GM18511 (cell line): ENCODE measurements at regions not wholly inside any gene's neighbourhood (a gene's known extent, or its start where the extent isn't known, plus 50 kb on each side); places are given as distances from the start of the nearest gene placed in this dataset.
"Not testable (repeated sequence)": the region's sequence is repeated elsewhere in the genome, so short reads cannot be mapped to it uniquely, and the experiment has no call there.

Experiments used
- ATAC-seq: cut with Tn5 transposase; IDR thresholded peaks from one replicate; pipeline ENCODE4 v1.9.1; 2021; ENCODE audit warnings: mild to moderate bottlenecking, moderate library complexity; ENCODE audit not compliant: unreplicated experiment

DNA sequence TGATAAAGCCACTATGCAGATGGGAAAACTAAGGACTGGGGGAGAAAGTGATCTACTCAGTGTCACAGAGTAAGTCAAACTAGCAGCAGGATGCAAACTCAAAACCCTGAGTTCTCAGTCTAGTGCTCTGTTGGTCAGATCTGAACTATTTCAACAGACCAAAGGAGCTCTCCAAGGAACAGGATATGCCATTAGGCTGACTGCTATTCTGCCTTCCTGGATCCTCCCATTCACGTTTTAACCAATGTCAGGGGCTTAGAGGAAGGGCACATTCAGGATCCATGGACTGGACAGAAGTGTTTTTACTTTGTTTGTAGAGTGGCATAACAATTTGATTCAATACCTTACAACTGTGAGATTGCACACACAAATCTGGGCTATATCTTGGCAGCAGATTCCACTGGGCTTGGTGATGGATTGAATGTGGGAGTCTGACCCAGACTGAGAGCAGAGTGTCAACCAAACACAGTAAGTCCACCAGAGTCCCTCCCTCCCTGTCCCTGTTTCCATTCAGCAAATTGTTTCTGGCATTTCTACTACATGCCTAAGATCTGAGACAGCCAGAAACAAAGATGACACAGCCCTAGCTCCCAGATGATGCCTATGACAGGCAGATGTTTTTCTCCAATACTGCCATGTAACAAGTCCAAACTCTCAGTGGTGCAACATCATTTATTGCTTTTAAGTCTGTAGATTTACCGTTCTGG is 337.8 kb upstream of the CDH5 start:
- ATAC-seq, result no peak

DNA sequence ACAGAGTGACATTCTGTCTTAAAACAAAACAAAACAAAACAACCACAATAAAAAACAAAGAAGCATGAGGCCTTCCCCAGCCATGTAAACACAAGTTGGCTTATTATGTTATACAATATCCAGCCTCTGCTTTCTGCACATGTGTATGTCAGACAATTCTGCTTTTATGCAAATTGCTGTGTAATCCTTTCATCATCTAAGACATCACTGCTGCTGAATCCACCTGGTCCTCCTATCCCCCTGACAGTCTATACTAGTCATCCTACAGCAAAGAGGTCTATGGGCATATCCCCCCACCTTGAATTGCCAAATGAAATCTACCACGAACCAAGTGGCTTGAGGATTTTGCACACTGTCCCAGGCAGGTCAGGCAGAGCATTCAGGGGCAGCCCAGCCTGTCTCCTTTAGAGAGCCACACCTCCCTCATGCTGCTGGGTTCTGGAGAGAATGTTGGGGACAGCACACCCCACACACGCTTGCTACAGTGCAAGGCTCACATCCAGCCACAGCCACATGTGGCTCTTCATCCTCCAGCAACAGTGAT is 339.6 kb upstream of the CDH5 start:
- ATAC-seq, result no peak

DNA sequence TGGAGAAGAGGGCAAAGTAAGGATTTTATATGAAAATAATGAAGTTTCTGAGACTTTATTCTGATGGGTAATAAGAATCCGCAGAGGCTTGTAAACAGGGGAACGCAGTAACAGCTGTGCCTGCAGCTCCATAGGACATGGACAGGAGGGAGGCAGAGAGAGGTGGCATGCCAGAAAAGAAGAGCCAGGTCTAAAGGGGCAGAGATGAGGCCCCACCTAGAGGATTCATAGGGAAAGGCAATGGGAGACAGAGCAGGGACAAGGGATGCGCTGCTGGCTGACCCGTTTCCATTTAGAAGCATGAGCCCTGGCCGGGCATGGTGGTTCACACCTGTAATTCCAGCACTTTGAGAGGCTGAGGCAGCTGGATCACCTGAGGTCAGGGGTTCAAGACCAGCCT is 340.3 kb upstream of the CDH5 start:
- ATAC-seq, result no peak

DNA sequence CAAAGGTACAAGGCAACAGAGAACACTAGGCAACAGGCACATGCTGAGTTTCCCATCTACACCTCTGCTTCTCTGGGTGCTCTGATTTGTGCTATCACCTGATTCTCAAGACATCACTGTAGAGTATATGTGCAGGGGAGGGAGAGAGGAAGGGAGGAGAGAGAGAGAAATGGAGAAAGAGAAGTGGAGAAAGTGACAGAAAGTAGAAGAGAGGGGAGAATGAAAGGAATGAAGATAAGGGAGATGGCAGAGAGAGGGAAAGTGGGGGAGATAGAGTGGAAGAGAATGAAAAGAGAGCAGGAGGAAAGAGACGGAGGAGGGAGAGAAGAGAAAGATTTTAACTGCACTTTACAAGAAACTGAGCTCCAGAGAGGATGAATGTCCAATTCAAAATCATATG is 340.7 kb upstream of the CDH5 start:
- ATAC-seq, result no peak

DNA sequence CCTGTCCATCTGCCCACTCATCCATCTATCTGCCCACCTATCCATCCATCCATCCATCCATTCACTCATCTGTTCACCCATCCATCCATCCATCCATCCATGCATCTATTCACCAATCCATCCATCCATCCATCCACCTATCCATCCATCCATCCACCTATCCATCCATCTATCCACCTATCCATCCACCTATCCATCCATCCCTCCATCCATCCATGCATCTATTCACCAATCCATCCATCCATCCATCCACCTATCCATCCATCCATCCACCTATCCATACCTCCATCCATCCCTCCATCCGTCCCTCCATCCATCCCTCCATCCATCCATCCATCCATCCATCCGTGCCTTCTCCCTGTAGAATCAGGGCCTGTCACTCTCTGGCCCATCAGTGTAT is 341.9 kb upstream of the CDH5 start:
- ATAC-seq, result not testable (repeated sequence)

- no peak for ATAC-seq
Observed at GRCh38 chr16:66023481-66023880, 343.0 kb upstream of the CDH5 start.

DNA sequence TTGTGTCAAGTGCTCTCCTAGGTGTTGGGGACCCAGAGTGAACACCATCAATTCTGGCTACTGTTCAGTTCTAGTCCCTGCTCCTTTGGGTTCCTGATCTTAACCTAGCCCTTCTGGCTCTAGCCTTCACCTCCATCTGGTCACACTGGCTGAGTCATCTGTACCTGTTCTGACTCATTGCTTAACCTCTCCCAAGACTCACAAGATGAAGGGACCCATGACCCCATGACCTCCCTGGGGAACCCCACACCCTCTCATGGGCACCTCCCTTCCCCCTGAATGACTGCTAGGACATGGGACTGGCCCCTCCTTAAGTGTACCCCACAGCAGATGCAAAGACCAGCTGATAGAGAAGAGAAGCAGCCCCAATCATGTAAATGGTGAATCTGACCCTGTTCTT is 345.8 kb upstream of the CDH5 start:
- peak; percentile 78 for ATAC-seq

DNA sequence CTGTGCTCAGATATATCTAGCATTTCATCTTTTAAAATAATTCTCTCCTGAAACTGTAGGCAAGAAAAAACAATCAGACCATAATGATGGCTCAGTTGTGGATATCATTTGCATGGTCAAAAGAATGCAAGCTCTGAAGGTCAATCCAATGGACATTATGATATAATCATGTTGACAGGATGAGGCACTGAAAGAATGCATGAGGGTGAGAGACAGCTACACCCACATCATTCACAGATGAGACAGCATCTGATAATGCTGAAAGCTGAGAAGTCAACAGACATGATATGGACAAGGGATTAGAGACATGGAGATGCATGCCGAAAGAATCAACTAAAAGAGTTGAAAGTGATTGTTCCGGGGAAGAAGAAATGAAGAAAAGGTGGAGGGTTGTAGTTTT is 346.4 kb upstream of the CDH5 start:
- no peak for ATAC-seq

- not testable (repeated sequence) for ATAC-seq
Observed at GRCh38 chr16:66019502-66019901, 347.0 kb upstream of the CDH5 start.

GRCh38 chr16:66014221-66014620 is 352.3 kb upstream of the CDH5 start:
- ATAC-seq, result no peak

DNA sequence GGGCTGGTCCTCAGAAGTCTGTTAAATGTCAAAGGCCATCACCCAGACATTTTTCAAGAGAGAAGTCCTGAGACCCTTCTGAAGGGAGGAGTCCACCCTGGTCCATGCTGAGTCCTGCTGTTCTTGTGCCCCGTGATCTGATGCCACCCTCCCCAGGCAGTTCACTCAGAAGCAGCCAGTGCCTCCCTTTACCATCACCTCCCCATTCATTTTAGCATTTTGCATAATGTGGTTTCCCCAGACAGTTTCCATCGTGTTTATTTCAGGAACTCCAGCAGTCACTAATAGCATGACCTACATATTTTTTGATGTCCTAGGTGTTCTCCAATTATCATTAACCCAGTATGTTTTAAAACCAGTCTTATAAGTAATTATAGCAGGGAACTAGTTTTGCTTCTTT is 353.0 kb upstream of the CDH5 start:
- ATAC-seq, result no peak

DNA sequence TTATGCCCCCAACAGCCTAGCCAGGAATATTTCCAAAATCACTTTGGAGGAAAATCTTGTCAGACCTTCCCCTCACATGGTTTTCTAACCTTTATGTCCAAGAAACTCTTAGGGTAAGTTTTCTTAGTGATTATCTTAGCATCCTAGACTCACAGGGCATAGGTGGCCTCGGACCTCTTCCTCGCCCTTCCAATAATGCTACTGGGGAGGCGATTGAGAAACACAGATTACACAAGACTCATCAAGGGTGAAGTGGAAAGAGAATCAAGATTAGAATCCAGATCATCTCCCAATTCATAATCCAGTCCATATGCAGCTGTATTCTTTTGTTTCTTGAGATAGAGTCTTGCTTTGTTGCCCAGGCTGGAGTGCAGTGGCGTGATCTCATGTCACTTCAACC is 358.4 kb upstream of the CDH5 start:
- no peak for ATAC-seq

- ATAC-seq, result no peak
Observed at GRCh38 chr16:66007717-66008116, 358.8 kb upstream of the CDH5 start.

- ATAC-seq, result no peak
Observed at GRCh38 chr16:66006485-66006884, 360.0 kb upstream of the CDH5 start.

DNA sequence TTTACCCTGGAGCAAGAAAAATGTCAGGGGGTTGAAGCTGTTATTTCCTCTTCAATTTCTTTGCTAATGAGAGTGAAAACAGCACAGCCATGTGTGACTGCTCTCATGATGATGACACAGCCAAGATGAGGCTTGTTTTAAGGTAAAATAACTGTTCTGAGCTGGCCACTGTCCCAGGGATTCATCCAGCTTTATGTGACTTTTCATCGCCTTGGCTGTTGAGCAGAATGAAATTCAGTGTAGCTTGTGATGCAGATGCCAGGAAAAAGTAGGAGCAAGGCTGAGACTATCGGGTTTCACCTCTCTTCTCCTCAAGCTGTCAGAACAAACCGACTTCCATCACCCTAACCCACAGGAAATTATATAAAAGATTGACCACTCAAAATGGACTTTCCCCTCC is 361.8 kb upstream of the CDH5 start:
- no peak for ATAC-seq

DNA sequence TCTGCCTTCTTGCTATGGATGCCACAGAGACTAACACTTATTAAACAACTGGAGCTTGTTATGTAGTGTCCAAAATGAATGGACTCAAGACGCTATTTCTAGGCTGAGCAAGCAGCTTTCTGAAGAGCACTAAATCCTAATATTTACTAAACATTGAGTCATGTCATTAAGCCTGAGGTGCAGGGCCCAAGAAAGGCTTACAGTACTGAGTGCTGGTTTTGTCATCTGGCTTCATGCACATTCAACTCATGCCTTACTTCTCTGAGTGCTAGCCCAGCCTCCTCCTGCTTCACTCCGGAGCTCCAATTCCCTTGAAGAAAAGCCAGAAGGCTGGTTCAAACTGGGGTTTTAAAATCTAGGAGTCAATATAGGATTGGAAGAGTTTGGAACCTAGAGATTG is 363.3 kb upstream of the CDH5 start:
- no peak for ATAC-seq

GRCh38 chr16:66002601-66003000 is 363.9 kb upstream of the CDH5 start:
- ATAC-seq, result no peak

- ATAC-seq, result no peak
Observed at GRCh38 chr16:66001432-66001831, 365.1 kb upstream of the CDH5 start.

- ATAC-seq, result no peak
Observed at GRCh38 chr16:65998443-65998842, 368.0 kb upstream of the CDH5 start.

GRCh38 chr16:65994291-65994690 is 372.2 kb upstream of the CDH5 start:
- no peak for ATAC-seq

DNA sequence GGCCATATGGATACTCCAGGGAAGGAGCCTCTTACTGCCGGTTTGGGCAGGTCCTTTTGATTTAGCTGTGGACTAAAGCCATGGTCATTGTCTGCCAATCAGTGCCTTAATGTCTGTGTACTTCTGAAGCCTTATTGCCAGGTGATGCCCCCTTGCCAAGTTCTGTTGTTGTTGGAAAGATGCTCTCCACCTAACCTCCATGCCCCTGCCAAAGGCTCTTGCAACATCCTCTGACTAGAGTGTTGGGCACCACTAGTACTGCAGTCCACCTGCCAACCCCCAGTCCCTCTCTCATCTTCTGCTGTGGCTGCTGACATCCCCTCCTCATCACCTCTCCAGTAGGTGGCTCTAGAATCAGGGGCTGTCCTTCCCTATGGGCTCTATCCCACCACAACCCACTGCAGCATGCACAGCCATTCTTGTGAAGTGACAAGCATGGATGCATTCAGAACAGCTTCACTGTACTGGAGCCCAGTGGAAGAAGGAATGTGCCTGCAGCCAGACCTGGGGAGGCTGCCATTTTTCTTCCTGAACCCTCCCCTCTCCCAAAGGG is 375.3 kb upstream of the CDH5 start:
- no peak for ATAC-seq

- ATAC-seq, result no peak
Observed at GRCh38 chr16:65989861-65990604, 376.5 kb upstream of the CDH5 start.
